HCT116 (cell line): ENCODE measurements at regions not wholly inside any gene's neighbourhood (a gene's known extent, or its start where the extent isn't known, plus 50 kb on each side); places are given as distances from the start of the nearest gene placed in this dataset.

Experiments
- EZH2 ChIP-seq: fragments of 200-600 bp; sonication (generic); IDR thresholded peaks from 2 replicates; pipeline ENCODE4 v1.6.1; 2017; ENCODE audit warnings: antibody characterized with exemption, mixed run types
- FOSL1 ChIP-seq: IDR thresholded peaks from 2 replicates; pipeline ENCODE4 v1.6.1; 2012; ENCODE audit warnings: low read depth
- JUND ChIP-seq: IDR thresholded peaks from 2 replicates; pipeline ENCODE4 v1.6.1; 2012
- MAX ChIP-seq: IDR thresholded peaks from 2 replicates; pipeline ENCODE4 v1.6.1; 2012
- POLR2A ChIP-seq: IDR thresholded peaks from 2 replicates; pipeline ENCODE4 v1.7.0; 2011; ENCODE audit warnings: borderline replicate concordance; ENCODE audit not compliant: insufficient read depth, insufficient read length; ENCODE audit errors: extremely low read depth
- POLR2AphosphoS5 ChIP-seq: IDR thresholded peaks from 2 replicates; pipeline ENCODE4 v1.6.1; 2011; ENCODE audit warnings: mild to moderate bottlenecking, low read depth, low read length, moderate library complexity
- RAD21 ChIP-seq: IDR thresholded peaks from 2 replicates; pipeline ENCODE4 v1.6.1; 2012; ENCODE audit warnings: low read depth, mild to moderate bottlenecking
- REST ChIP-seq: IDR thresholded peaks from 2 replicates; pipeline ENCODE4 v1.6.1; 2012; ENCODE audit warnings: low read depth
- TCF7L2 ChIP-seq: IDR thresholded peaks from 2 replicates; pipeline ENCODE4 v1.7.0; 2011; ENCODE audit warnings: borderline replicate concordance, inconsistent platforms; ENCODE audit not compliant: insufficient read depth, insufficient read length; ENCODE audit errors: extremely low read depth
- ZBTB33 ChIP-seq: IDR thresholded peaks from 2 replicates; pipeline ENCODE4 v1.6.1; 2011; ENCODE audit warnings: mild to moderate bottlenecking, low read length, moderate library complexity; ENCODE audit not compliant: insufficient replicate concordance; ENCODE audit errors: extremely low read depth
- ZFX ChIP-seq: fragments of 450-650 bp; IDR thresholded peaks from 2 replicates; pipeline ENCODE4 v1.6.1; 2017
- TF ChIP-seq, protein P1 (sequence below), 3 experiments: fragments of 200-600 bp in 1 of 3; sonication (generic) in 1 of 3; IDR thresholded peaks in 2 of 3; conservative IDR thresholded peaks in 1 of 3; 2 replicates each; pipeline ENCODE4 v1.5.1; 2012 to 2017; ENCODE audit warnings: low read depth in 2 of 3, low read length in 2 of 3, antibody characterized with exemption in 1 of 3, borderline replicate concordance in 1 of 3, control low read depth in 1 of 3, mild to moderate bottlenecking in 1 of 3, mixed read lengths in 1 of 3, mixed run types in 1 of 3, moderate library complexity in 1 of 3; ENCODE audit not compliant: insufficient read depth in 1 of 3
- TF ChIP-seq, protein P2 (sequence below): IDR thresholded peaks from 2 replicates; pipeline ENCODE4 v1.6.1; 2012

GRCh38 chr4:162245051-162245450 is 81.3 kb upstream of the FSTL5 start:
- TF ChIP-seq, protein P1, sequence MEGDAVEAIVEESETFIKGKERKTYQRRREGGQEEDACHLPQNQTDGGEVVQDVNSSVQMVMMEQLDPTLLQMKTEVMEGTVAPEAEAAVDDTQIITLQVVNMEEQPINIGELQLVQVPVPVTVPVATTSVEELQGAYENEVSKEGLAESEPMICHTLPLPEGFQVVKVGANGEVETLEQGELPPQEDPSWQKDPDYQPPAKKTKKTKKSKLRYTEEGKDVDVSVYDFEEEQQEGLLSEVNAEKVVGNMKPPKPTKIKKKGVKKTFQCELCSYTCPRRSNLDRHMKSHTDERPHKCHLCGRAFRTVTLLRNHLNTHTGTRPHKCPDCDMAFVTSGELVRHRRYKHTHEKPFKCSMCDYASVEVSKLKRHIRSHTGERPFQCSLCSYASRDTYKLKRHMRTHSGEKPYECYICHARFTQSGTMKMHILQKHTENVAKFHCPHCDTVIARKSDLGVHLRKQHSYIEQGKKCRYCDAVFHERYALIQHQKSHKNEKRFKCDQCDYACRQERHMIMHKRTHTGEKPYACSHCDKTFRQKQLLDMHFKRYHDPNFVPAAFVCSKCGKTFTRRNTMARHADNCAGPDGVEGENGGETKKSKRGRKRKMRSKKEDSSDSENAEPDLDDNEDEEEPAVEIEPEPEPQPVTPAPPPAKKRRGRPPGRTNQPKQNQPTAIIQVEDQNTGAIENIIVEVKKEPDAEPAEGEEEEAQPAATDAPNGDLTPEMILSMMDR (IDR thresholded peaks at IDR 0.05 in 2 of 3, conservative IDR thresholded peaks at IDR 0.05 in 1 of 3; ENCODE audit: borderline replicate concordance in 1 of 3, insufficient read depth in 1 of 3, low read depth in 2 of 3, low read length in 2 of 3): no peak
- no peak for TF ChIP-seq POLR2AphosphoS5
- TF ChIP-seq POLR2A: no peak
- no peak for TF ChIP-seq EZH2
- no peak for TF ChIP-seq FOSL1
- no peak for TF ChIP-seq ZBTB33
- TF ChIP-seq REST: no peak
- TF ChIP-seq, protein P2, sequence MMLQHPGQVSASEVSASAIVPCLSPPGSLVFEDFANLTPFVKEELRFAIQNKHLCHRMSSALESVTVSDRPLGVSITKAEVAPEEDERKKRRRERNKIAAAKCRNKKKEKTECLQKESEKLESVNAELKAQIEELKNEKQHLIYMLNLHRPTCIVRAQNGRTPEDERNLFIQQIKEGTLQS: no peak
- TF ChIP-seq TCF7L2: no peak
- no peak for TF ChIP-seq ZFX
- no peak for TF ChIP-seq RAD21
- TF ChIP-seq JUND: no peak
- no peak for TF ChIP-seq MAX
